MCF 10A (cell line): ENCODE measurements at regions not wholly inside any gene's neighbourhood (a gene's known extent, or its start where the extent isn't known, plus 50 kb on each side); places are given as distances from the start of the nearest gene placed in this dataset.

Source experiments
- BruUV-seq: library from RNA; stranded (reverse); fragments of 400-500 nt; replicated peaks from 2 replicates; lab custom pipeline; 2021; lab: Mats Ljungman, UMichigan
- CTCF ChIA-PET: fragments of 300-600 bp; sonication (Branson Sonifier 250); formaldehyde crosslinking; extraction: SDS; loops from one replicate; lab custom pipeline; 2021; ENCODE audit warnings: antibody characterized with exemption, inconsistent platforms; lab: Yijun Ruan, JAX
- POLR2A ChIA-PET: fragments of 300-600, 350-650 bp; sonication (Branson Sonifier 250); formaldehyde crosslinking; extraction: SDS; loops from one replicate; lab custom pipeline; 2020; ENCODE audit warnings: antibody characterized with exemption, inconsistent platforms; lab: Yijun Ruan, JAX
- DNase-seq: peaks from one replicate; pipeline ENCODE4 v3.0.0-alpha.2; 2018; ENCODE audit not compliant: unreplicated experiment
- H3K27ac Mint-ChIP-seq: one replicate; pipeline ENCODE4 v1.8.0; 2022; ENCODE audit warnings: mild to moderate bottlenecking, low read depth, mixed read lengths; ENCODE audit not compliant: unreplicated experiment
- H3K27me3 Mint-ChIP-seq: one replicate; pipeline ENCODE4 v1.8.0; 2022; ENCODE audit warnings: mixed read lengths; ENCODE audit not compliant: insufficient read depth, unreplicated experiment
- H3K36me3 Mint-ChIP-seq: one replicate; pipeline ENCODE4 v1.8.0; 2022; ENCODE audit warnings: mild to moderate bottlenecking, moderate library complexity, mixed read lengths; ENCODE audit not compliant: insufficient read depth, unreplicated experiment
- H3K4me1 Mint-ChIP-seq: one replicate; pipeline ENCODE4 v1.8.0; 2022; ENCODE audit warnings: mixed read lengths; ENCODE audit not compliant: insufficient read depth, unreplicated experiment
- H3K4me3 Mint-ChIP-seq: one replicate; pipeline ENCODE4 v1.8.0; 2022; ENCODE audit warnings: mild to moderate bottlenecking, moderate library complexity, mixed read lengths; ENCODE audit not compliant: unreplicated experiment
- H3K9me3 Mint-ChIP-seq: one replicate; pipeline ENCODE4 v1.8.0; 2022; ENCODE audit warnings: mixed read lengths; ENCODE audit not compliant: unreplicated experiment
- CTCF ChIP-seq: fragments of 200-600 bp; IDR thresholded peaks from one replicate; pipeline ENCODE4 v1.8.0; 2022; ENCODE audit warnings: antibody characterized with exemption, mild to moderate bottlenecking; ENCODE audit not compliant: unreplicated experiment
- intact Hi-C: fragments of 100-400 bp; cut with micrococcal nuclease; formaldehyde crosslinking; loops from 2 replicates; pipeline ENCODE4 v1.14.1; 2022

DNA sequence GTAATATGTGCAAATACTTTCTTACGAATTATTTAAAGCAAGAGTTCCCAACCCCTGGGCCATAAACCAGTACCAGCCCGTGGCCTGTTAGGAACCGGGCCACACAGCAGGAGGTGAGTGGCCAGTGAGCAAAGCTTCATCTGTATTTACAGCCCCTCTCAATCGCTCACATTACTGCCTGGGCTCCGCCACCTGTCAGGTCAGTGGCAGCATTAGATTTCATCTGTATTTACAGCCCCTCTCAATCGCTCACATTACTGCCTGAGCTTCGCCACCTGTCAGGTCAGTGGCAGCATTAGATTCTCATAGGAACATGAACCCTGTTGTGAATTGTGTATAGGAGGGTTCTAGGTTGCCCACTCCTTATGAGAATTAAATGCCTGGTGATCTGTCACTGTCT is 142.0 kb downstream of the RNASET2 start:
- peaks cover 14% of the 10 kb centered on the region for H3K27me3 Mint-ChIP-seq
- CTCF ChIA-PET: interaction anchor here (0.6 kb wide), 2 partner anchors 212 to 702 kb away, joined by 3 read pairs; no protein-coding TSS in a partner anchor
- no peaks in the 10 kb centered on the region for H3K36me3 Mint-ChIP-seq
- no peaks in the 10 kb centered on the region for H3K9me3 Mint-ChIP-seq
- no peaks in the 10 kb centered on the region for H3K4me1 Mint-ChIP-seq
- no peak overlapping the region for H3K4me3 Mint-ChIP-seq
- TF ChIP-seq CTCF: no peak
- POLR2A ChIA-PET: no interaction called here
- intact Hi-C loops: no loop called here
- BruUV-seq: no TSS peak
- no peak for DNase-seq
- H3K27ac Mint-ChIP-seq: no peak overlapping the region

DNA sequence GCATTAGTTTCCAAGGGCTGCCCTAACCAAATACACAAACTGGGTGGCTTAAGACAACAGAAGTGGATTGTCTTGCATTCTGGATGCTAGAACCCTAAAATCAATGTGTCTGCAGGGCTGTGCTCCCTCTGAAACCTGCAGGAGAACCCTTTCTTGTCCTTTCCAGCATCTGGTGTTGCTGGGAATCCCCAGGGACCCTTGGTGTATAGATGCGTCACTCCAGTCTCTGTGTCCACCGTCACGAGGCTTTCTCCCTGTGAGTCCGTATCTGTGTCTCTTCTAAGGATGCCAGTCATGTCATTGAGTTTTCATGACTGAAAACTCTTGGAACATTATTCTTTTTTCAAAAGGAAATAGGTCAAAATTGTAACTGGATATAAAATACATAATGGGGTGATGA is 142.9 kb downstream of the RNASET2 start:
- intact Hi-C loops: no loop called here
- H3K36me3 Mint-ChIP-seq: no peaks in the 10 kb centered on the region
- TF ChIP-seq CTCF: no peak
- H3K27me3 Mint-ChIP-seq: peaks cover 23% of the 10 kb centered on the region
- ChIA-PET CTCF (no interaction called here), POLR2A (no interaction called here)
- no peaks in the 10 kb centered on the region for H3K4me1 Mint-ChIP-seq
- no peaks in the 10 kb centered on the region for H3K9me3 Mint-ChIP-seq
- no peak overlapping the region for H3K27ac Mint-ChIP-seq
- BruUV-seq: no TSS peak
- no peak for DNase-seq
- H3K4me3 Mint-ChIP-seq: no peak overlapping the region

GRCh38 chr6:166810864-166811263 is 145.5 kb downstream of the RNASET2 start:
- no peaks in the 10 kb centered on the region for H3K4me1 Mint-ChIP-seq
- H3K36me3 Mint-ChIP-seq: no peaks in the 10 kb centered on the region
- no TSS peak for BruUV-seq
- no peak overlapping the region for H3K27ac Mint-ChIP-seq
- H3K27me3 Mint-ChIP-seq: peaks cover 46% of the 10 kb centered on the region
- ChIA-PET POLR2A (no interaction called here), CTCF (interaction anchor here (0.6 kb wide), 1 partner anchor 1007 kb away, joined by 5 read pairs; no protein-coding TSS in a partner anchor)
- H3K9me3 Mint-ChIP-seq: peaks cover 18% of the 10 kb centered on the region
- TF ChIP-seq CTCF: no peak
- no peak overlapping the region for H3K4me3 Mint-ChIP-seq
- intact Hi-C loops: no loop called here
- no peak for DNase-seq

DNA sequence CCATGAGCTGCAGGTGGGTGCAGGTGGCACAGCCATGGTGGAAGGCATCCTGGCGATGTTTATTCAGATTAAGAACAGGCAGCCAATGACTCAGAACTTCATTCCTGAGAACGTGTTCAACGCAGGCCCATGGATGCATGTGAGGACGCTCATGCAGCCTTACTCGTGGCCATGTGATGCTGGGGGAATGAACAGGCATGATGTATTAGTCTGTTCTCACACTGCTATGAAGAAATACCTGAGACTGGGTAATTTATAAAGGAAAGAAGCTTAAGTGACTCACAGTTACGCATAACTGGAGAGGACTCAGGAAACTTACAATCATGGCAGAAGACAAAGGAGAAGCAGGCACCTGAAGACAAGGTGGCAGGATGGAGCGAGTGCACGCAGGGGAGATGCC is 146.6 kb downstream of the RNASET2 start:
- no peak for DNase-seq

More for the DNA sequence above, 146.6 kb downstream of the RNASET2 start:
- ChIA-PET POLR2A (no interaction called here), CTCF (no interaction called here)
- Mint-ChIP-seq H3K4me3 (no peak overlapping the region), H3K27ac (no peak overlapping the region), H3K36me3 (no peaks in the 10 kb centered on the region), H3K27me3 (peaks cover 50% of the 10 kb centered on the region), H3K9me3 (peaks cover 22% of the 10 kb centered on the region), H3K4me1 (no peaks in the 10 kb centered on the region)
- intact Hi-C loops: no loop called here
- BruUV-seq: no TSS peak
- TF ChIP-seq CTCF: no peak
